Osteocyte (in vitro differentiated cells): ENCODE measurements at regions not wholly inside any gene's neighbourhood (a gene's known extent, or its start where the extent isn't known, plus 50 kb on each side); places are given as distances from the start of the nearest gene placed in this dataset.

ENCODE experiments used
- DNase-seq: peaks from one replicate; pipeline ENCODE4 v3.0.0; 2021; ENCODE audit warnings: mixed read lengths; ENCODE audit not compliant: unreplicated experiment; ENCODE audit errors: extremely low spot score
- H3K27ac Mint-ChIP-seq: one replicate; pipeline ENCODE4 v1.8.0; 2021; ENCODE audit warnings: mild to moderate bottlenecking, mixed read lengths; ENCODE audit not compliant: unreplicated experiment
- H3K27me3 Mint-ChIP-seq: one replicate; pipeline ENCODE4 v1.8.0; 2021; ENCODE audit warnings: mixed read lengths; ENCODE audit not compliant: unreplicated experiment
- H3K36me3 Mint-ChIP-seq: one replicate; pipeline ENCODE4 v1.8.0; 2021; ENCODE audit warnings: mixed read lengths; ENCODE audit not compliant: unreplicated experiment
- H3K4me1 Mint-ChIP-seq: one replicate; pipeline ENCODE4 v1.8.0; 2021; ENCODE audit warnings: mixed read lengths; ENCODE audit not compliant: unreplicated experiment
- H3K4me3 Mint-ChIP-seq: one replicate; pipeline ENCODE4 v1.8.0; 2021; ENCODE audit warnings: mild to moderate bottlenecking, moderate library complexity, mixed read lengths; ENCODE audit not compliant: unreplicated experiment
- H3K9me3 Mint-ChIP-seq: one replicate; pipeline ENCODE4 v1.8.0; 2021; ENCODE audit warnings: mixed read lengths; ENCODE audit not compliant: unreplicated experiment
- TF ChIP-seq, protein P1 (sequence below): fragments of 200-600 bp; sonication (generic); IDR thresholded peaks from 2 replicates; pipeline ENCODE4 v1.5.0; 2021; ENCODE audit warnings: antibody characterized with exemption, mild to moderate bottlenecking, moderate library complexity

DNA sequence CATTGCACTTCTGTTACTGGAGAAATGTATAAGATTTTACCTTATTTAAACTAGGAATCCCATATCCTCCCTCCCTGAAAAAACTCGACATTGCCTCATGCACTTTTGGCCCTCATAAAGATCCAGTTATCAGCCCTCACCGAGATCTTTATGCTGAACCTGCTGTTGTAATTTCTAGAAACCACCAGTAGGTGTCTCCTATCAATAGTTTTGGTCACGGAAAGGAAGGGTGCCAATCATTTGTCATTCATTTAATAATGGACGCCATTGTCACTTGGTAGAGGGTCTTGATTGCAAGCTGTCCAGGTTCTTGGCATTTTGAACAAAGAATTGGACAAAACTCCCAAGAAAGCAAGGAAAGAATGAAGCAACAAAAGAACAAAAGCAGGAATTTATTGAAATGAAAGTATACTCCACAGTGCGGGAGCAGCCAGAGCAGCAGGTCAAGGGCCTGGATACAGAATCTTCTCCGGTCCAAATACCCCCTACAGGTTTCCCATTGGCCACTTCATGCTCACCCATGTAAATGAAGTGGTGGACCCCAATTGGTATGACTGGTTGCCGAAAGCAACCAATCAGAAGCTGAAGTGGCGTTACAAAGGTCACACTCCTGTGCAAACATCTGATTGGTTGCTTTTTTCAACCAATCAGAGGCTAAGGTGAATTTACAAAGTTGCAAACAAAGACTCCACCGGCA, 524.3 kb downstream of the PSAT1 start:
- H3K27ac Mint-ChIP-seq = no peak overlapping the region
- peaks cover 3% of the 10 kb centered on the region for H3K9me3 Mint-ChIP-seq
- H3K4me3 Mint-ChIP-seq = peak overlapping the region; percentile 46

DNA sequence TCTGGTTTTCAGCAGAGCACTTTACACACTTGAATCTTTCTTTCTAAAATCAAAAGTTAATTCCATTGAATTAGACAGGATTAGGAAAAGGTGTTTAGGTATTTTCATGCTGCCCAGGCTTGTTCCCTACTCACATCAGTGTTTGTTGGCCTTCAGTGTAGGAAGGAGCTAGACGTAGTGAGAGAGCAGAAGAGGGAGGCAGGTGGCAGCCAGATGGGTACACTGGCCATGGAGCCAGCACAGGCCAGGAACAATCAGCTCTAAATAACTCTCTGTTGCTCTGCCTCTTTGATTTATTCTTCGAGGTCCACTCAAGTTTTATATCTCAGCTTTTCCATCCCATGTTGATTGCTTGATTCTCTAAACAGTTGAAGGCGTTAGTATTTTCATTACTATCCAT, 529.6 kb downstream of the PSAT1 start:
- peaks cover 3% of the 10 kb centered on the region for H3K9me3 Mint-ChIP-seq
- H3K4me1 Mint-ChIP-seq = peaks cover 12% of the 10 kb centered on the region
- H3K27ac Mint-ChIP-seq = no peak overlapping the region
- H3K27me3 Mint-ChIP-seq = no peaks in the 10 kb centered on the region
- H3K4me3 Mint-ChIP-seq = no peak overlapping the region
- DNase-seq = no peak
- TF ChIP-seq, protein P1, sequence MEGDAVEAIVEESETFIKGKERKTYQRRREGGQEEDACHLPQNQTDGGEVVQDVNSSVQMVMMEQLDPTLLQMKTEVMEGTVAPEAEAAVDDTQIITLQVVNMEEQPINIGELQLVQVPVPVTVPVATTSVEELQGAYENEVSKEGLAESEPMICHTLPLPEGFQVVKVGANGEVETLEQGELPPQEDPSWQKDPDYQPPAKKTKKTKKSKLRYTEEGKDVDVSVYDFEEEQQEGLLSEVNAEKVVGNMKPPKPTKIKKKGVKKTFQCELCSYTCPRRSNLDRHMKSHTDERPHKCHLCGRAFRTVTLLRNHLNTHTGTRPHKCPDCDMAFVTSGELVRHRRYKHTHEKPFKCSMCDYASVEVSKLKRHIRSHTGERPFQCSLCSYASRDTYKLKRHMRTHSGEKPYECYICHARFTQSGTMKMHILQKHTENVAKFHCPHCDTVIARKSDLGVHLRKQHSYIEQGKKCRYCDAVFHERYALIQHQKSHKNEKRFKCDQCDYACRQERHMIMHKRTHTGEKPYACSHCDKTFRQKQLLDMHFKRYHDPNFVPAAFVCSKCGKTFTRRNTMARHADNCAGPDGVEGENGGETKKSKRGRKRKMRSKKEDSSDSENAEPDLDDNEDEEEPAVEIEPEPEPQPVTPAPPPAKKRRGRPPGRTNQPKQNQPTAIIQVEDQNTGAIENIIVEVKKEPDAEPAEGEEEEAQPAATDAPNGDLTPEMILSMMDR = no peak
- H3K36me3 Mint-ChIP-seq = no peaks in the 10 kb centered on the region

More for the DNA sequence above, 524.3 kb downstream of the PSAT1 start:
- Mint-ChIP-seq H3K36me3 (no peaks in the 10 kb centered on the region), H3K27me3 (no peaks in the 10 kb centered on the region), H3K4me1 (peaks cover 23% of the 10 kb centered on the region)
- TF ChIP-seq, protein P1 = peak; percentile 76
- no peak for DNase-seq

DNA sequence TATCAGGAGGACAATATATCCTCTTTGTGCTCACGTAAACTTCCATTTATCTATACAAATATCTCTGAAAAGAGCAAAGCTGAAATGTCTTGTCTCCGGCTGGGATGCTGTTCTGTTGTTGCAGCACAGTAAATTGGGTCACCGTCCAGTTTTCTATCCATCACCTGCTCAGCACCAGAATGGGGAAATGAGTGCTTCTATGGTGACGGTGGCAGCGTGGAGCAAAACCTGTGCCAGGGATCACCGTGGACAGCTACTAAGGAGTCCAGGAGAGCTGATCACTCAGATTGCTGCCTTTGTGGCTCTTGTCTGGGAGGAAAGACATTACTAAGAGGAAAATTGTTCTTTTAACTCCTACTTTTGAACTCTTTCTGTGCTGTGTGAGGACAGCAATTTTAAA, 531.6 kb downstream of the PSAT1 start:
- H3K4me1 Mint-ChIP-seq = no peaks in the 10 kb centered on the region
- no peaks in the 10 kb centered on the region for H3K27me3 Mint-ChIP-seq
- H3K4me3 Mint-ChIP-seq = no peak overlapping the region
- peaks cover 3% of the 10 kb centered on the region for H3K9me3 Mint-ChIP-seq
- no peak overlapping the region for H3K27ac Mint-ChIP-seq
- no peak for DNase-seq
- TF ChIP-seq, protein P1 = no peak
- no peaks in the 10 kb centered on the region for H3K36me3 Mint-ChIP-seq

DNA sequence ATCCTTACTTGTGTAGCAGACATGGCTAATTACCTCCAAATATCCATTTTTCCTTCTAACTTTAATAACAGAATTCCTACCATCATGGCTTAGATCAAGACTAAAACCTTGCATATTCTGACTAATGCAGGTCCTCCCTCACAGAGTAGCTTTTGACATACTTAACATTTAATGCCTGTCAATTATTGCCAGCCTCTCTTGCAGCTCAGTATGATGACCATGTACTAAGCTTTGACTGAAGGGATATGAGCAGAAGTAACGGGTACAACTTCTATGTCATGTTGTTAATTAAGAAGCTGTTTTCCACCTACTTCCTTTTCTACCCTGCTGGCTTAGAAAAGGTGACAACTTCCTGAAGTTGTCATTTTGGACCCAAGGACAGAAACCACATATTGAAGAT, 533.4 kb downstream of the PSAT1 start:
- no peaks in the 10 kb centered on the region for H3K36me3 Mint-ChIP-seq
- no peak for DNase-seq
- H3K27me3 Mint-ChIP-seq = no peaks in the 10 kb centered on the region
- TF ChIP-seq, protein P1 = no peak
- no peak overlapping the region for H3K4me3 Mint-ChIP-seq
- no peaks in the 10 kb centered on the region for H3K9me3 Mint-ChIP-seq
- no peaks in the 10 kb centered on the region for H3K4me1 Mint-ChIP-seq
- no peak overlapping the region for H3K27ac Mint-ChIP-seq

DNA sequence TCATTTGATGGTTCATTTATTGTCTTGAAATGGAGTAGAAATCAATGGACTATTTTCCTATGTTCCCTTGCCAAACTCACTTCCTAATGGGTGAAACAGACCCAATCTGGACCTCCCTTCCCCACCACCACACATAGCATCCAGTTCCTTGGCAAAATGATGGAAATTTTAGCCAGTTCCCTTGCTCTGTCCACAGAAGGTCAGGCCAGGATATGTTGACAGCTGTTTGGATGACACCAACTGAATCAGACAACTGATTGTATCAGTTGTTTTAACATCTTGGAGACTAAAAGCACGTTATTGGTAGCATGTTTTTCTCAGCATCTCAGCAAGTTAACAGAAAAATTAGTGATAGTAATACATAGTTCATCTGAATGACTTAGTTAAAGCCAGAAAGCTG, 534.8 kb downstream of the PSAT1 start:
- Mint-ChIP-seq H3K4me1 (no peaks in the 10 kb centered on the region), H3K36me3 (no peaks in the 10 kb centered on the region), H3K27ac (no peak overlapping the region), H3K27me3 (no peaks in the 10 kb centered on the region), H3K9me3 (no peaks in the 10 kb centered on the region), H3K4me3 (no peak overlapping the region)
- no peak for DNase-seq
- TF ChIP-seq, protein P1 = no peak
